HG03378 (cell line): ENCODE measurements at regions not wholly inside any gene's neighbourhood (a gene's known extent, or its start where the extent isn't known, plus 50 kb on each side); places are given as distances from the start of the nearest gene placed in this dataset.

ENCODE experiments used
- ATAC-seq: cut with Tn5 transposase; IDR thresholded peaks from one replicate; pipeline ENCODE4 v1.9.1; 2021; ENCODE audit warnings: mild to moderate bottlenecking, moderate library complexity; ENCODE audit not compliant: unreplicated experiment

DNA sequence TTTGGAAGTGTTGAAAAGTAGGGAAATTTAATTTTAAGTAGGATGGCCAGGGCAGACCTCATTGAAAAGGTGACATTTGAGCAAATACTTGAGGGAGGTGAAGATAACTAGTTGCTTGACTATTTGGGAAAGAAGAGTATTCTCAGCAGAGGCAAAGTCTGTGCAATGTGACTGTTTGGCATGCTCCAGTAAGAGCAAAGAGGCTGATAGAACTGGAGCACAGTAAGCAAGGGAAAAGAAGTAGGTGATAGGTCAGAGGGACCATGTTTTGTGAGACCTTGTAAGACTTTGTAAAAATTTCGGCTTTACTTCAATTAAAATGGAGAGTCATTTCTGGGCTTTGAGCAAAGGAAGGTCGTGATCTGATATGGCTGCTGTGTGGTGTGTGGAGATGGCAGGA, 335.8 kb downstream of the ZIC1 start:
- ATAC-seq, result no peak

DNA sequence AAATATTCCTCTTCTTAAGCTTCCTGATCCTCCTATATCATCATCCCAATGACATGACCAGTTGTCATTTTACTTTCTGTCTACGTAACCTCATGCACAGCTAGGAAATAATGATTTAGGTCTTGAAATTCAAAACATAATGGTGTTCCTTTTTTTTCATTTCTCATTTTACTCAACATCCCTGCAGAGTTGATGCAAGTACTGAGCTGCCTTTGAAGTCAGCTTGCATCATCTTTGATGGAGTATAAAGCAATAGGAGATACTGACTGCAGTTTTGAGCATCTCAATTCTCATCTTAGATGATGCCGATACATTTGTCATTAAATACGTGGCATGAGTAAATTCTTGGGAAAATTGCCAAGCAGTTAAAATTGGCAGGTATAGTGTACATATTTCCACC, 346.1 kb downstream of the ZIC1 start:
- ATAC-seq, result no peak

DNA sequence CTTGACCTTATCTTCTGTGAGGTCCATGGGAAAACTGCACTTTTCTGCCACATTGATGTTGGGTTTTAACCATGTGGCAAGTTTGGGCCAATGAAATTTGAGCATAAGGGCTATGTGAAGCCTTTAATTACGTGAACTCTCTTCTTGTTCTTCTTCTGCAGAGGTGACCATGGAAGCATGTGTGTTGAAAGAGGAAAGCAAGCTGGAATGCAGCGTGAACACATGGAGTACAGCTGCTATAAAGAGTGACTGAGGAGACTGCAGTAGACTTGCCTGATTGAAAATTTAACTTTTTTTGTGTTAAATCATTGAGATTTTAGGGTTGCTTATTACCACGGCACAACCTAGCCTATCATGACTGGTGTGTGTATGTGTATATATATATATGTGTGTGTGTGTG, 347.3 kb downstream of the ZIC1 start:
- ATAC-seq, result no peak

DNA sequence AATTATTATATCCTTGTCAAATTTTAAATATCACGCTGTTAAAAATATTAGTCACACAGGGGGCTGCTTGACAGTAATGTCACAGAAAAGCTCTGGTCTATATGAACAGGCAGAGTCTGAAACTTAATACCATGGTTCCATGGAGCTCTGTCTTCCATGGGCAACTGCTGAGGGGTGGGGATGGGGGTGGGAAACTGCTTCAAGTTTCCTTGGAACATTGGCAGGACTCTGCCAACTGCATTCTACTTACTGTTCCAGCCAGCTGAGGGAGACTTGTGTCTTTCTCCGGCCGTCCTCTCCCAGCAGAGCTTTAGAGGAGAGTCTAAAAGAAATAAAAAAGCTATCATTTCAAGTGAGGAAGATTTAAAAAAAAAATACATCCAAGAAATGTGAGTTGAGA, 348.7 kb downstream of the ZIC1 start:
- no peak for ATAC-seq

DNA sequence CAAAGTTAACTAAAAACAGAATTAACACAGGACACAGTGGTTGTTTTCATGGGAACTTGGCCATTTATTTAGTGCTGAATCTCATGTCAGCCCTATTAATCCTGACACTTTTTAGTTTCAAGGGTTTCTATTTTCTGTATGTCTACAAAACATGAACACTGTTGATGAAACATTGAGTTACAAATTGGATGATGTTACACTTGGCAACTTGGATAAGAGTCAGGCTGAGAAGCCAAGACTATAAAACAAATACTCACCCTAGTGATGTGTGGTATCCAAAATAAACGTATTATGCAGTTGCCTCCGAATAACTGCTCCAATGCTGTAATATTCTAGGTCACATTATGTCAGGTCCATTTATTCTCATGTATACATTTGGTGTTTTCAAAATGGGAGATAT, 349.6 kb downstream of the ZIC1 start:
- no peak for ATAC-seq

DNA sequence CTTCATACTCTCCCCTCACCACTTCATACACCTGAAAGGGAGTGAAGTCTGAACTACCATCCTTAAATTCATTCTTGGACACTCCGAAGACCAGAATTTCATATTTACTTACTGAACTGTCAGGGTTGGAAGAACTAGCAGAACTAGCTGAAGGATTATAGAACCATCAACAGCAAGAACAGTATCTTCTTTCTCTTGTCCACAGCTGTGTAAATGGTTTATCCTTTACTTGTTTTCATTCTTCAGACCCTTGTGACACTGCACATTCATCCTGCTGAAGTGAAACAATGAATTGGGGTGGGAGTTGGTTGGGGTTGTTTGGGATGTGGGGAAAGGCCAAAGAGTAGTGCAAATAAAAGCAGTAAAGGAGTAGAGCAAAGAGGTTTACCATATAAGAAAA, 350.9 kb downstream of the ZIC1 start:
- ATAC-seq, result no peak

DNA sequence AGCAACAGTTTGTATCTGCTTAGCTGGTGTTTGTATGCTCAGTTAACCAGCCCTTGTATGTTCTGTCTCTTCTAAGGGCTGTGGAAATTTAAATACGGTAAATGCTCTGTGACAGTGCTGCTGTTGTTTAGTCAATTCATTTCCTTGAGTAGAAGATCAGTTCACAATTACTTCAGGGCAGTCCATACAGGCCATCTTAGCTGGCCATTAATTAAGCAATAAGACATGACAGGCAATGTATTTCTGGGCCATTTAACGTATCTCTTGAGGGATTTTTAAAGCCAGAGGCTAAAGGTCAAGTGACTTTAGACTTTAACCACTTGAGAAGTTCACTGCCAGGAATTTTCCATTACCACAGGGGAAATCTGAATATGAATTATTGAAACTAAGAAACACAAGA, 351.8 kb downstream of the ZIC1 start:
- ATAC-seq, result no peak

DNA sequence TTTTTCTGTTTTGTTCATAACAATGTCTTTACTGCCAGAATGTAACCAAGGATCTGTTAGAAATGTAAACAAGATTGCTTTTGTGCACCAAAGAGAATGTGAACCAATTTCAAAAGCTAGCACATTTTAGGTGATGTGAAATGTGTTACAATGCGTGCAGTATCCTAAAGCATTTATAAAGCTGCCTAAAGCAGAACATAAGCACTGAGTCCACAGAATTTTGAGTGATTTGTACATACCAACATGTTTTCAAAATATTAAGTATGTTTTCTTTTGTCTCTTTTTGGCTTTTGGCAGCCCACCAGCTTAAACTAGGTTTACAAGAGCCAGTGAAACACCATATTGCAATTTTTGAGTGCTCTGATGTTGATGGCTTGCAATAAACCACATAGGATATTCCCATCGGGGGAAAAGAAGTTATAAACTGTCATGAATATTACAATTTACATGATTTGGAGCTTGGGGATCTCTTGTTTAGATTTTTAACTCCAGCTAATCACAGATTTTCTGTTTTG, 364.0 kb downstream of the ZIC1 start:
- ATAC-seq, result no peak

DNA sequence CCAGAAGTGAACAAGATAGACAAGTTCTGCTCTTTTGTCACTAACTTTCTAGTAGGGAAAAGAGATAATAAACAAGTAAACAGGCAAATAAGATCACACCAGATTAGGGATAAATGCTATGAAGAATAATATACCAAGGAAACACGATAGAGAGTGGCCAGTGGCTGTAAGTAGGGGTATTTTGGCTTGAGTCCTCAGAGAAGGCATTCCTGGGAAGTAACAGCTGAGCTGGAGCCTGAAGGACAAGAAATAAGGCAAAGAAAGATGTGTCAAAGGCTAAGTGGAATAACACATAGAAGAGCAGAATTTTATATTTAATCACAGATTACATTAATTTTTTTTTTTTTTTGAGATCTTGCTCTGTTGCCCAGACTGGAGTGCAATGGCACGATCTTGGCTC, 366.2 kb downstream of the ZIC1 start:
- no peak for ATAC-seq

DNA sequence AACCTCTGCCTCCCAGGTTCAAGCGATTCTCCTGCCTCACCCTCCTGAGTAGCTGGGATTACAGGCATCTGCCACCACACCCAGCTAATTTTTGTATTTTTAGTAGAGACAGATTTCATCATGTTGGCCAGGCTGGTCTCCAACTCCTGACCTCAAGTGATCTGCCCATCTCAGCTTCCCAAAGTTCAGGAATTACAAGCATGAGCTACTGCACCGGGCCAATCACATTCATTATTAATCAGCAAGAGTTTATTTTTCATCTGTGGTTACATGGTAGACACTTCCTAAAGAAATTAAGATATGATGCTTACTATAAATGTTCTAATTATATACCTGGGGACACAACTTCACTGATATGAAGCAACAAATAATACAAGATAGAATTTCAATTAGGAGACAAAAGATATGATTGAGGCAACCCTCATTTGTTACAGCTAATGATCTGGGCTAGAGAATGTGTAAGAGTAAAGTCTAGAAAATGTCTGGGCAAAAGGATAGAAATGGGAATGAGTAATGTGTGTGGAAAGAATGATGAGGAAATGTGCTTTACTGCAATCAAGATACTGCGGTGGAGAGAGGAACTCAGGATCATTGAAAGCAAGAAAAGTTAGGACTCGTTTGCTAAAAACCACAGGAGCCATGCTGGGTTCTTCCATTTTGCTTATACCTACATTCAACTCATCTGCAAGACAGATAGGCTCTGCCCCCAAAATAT, 366.8 kb downstream of the ZIC1 start:
- ATAC-seq, result no peak

DNA sequence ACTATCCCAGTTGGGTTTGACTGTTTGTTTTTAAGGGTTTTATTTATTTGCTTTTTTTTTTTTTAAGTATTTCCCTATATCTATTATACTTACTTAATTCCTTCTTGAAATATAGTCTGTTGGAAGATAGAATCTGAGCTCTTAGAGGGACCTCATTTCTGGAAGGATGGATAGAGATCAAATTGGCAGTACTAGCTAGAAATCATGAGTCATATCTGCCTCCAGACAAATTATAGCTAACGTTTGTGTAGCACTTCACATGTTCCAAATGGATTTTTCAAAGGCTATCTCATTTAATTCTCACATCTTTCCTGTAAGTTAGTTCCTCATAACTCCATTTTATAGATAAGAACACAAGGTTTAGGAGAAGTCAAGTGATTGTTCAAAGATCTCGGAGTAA, 384.7 kb downstream of the ZIC1 start:
- ATAC-seq, result no peak

DNA sequence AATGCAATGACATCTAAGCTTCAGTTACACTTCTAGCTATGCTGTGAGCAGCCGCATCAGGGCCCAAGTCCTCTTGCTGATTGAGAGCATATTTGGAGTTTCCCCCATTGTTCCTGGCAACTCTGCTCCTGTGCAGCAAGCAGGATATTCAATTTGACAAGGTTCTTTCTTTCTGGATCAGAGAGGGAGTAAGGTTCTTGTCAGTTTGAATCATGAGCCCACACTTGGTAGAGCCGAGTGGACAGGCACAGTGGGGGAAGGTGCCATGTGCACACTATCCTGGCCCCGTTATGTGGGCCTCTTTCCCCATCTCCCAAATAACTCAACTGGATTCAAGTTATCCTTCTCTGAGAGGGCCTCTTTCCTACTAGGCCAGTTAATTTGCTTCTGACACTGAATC, 385.4 kb downstream of the ZIC1 start:
- ATAC-seq, result no peak

DNA sequence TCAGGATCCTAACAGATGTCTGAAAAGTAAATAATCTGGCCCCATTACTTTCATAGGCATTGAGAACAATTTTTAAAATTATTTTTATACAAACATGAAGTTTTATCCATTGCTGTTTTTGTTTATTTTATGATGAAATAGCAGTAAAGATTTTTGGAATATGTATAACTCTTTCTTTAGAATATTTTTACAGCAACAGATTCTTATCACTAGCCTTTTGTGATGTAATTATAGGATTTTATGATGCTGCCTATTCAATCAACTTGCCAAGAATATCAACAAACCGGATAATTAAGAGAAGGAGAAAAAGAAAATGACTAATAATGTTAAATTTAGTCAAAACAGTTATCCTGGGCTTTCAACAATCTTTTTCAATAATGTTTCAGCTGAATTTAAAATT, 386.3 kb downstream of the ZIC1 start:
- ATAC-seq, result no peak

DNA sequence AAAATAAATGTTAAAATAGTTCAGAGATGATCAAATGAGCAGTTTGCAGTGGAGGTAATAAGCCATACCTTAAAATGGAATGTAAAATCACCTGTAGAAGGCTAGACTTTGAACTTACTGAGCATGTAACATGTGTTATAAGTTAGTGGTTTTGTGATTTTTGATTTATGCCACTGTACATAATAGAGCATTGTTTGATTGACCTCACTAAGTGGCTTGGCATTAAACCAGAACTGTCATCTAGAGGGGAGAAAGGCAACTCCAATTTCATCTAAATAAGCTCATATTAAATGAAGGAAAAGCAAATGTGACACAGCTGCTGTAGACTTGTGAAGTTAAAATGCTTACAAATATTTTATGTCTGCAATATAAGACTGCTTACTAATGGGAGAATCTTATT, 387.9 kb downstream of the ZIC1 start:
- no peak for ATAC-seq

DNA sequence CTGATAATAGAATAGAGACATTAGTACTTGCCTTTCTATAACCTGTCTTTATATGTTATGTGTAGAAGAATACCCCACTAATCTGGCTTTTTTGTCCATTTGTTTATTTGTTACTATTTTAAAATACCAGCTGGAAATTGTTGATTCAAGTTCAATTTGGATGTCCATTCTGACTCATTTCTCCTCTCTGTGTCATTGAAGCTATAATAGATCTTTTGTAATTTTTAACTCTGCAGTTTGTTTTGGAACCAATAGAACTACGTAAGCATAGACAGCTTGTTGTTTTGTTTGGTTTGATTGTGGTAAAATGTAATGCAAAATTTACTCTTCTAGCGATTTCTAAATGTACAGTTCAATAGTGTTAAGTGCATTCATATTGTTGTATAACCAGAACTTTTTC, 390.4 kb downstream of the ZIC1 start:
- ATAC-seq, result no peak

DNA sequence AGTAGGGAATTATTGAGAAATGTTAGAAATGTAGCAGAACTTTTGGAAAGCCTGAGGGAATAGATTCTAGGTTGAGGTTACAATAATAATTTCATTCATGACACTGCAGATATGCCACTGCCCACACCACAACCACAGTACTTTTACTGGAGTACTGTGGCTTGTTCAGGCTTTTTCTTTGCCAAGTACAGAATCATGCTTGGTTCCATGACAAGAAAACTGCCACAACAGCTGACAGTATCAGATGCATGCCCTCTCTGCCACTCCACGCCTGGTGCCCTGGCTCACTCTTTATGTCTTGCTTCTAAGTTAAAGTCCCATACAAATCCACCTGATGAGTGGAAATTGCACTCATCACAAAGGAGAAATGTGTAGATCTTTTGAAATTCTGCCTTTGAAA, 398.6 kb downstream of the ZIC1 start:
- ATAC-seq, result no peak

DNA sequence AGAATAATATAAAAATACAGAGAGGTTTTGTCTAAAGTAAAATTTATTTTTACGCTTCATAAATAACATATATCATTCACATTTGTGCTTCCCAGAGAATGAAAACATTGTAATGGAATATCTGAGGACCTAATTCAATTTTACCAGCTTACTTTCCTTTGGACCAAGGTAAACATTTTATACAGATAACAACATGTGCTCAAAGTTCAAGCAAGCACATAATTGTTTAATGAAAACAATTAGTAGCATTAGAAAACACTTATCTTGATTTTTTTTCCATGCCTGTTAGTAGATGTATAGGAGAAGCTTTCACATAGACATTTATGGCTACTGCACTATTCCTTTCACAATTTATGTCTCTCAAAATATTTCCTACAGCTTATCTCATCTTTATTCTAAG, 400.0 kb downstream of the ZIC1 start:
- ATAC-seq, result no peak

DNA sequence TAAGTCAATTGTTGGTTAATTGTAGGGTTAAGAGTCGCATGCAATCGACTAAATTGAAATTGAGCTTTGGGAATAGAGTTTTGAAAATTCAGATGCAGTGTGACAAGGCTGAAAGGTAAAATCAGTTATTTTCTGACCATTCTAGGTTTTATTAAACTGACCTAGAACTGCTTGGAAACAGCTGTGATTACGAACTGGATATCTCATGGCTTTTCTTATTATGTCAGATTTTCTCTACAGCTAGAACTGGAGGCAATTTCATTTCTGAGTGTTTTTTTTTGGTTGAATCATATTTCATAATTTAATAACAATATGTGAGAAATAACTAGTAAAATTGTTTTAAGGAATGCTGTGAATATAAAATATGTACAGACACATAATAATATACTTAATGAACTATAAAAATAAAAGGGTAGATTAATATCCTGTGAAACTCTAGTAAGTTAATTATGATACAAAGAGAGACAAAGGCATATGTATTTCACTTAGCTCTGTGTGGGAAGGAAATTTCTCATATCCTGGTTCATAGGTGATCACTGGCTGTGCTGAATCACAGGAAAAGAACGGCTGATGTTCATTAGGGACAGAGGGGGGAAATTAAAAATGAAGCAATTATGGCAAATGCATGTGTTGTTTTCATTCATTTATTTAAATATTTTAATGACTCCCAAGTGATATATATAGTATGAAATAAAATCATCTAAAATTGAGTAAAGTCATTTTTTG, 403.2 kb downstream of the ZIC1 start:
- no peak for ATAC-seq

DNA sequence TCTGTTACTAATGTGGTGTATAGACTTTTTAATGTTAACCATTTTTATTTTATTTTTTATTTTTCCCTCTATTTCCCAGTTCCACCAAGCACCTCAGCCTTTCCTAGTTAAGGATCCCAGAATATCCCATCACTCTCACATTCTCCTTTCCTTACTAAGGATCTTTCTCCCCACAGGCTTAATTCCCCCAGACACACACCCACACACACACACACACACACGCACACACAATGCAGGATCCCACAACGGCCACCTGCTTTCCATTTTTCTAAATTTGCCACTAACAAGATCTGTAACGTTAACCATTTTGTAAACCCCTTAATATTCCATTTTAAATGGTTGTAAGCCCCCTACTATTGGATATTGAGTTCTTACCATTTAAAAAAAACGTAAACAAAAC, 404.1 kb downstream of the ZIC1 start:
- ATAC-seq, result no peak

DNA sequence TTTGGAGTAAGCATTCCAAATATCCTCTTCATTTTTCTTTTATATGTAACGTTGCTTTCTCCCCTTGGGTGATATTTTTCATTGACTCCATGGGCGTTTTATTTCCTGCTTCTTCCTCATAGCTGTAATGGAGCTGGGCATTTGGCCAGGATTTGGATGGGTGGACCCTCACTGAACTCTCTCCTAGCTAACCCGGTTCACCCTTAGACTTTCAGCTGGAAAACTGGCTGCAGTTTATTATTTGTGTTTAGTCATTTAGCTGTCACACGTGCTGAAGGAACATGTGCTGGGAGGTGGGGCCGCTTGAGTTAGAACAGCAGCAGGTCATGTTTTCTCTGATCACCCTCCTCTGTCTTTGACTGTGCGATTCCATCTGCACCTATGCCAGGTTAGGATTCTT, 407.6 kb downstream of the ZIC1 start:
- no peak for ATAC-seq

DNA sequence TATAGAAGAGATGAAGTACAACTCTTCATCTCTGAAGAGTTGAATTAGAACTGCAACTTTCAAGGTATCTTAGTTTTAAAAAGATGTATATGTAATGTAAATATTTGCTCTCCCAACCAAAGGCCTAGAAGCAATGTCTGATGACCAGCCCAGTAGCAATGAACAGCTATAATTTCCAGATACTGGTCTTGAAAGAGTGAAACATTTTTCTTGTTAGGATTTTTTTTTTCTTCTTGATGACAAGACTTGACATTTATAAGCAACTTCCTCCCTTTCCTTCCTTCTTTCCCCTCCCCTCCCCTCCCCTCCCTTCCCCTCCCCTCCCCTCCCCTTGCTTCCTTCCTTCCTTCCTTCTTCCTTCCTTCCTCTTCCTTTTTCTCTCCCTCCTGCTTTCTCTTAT, 423.4 kb downstream of the ZIC1 start:
- ATAC-seq, result no peak

DNA sequence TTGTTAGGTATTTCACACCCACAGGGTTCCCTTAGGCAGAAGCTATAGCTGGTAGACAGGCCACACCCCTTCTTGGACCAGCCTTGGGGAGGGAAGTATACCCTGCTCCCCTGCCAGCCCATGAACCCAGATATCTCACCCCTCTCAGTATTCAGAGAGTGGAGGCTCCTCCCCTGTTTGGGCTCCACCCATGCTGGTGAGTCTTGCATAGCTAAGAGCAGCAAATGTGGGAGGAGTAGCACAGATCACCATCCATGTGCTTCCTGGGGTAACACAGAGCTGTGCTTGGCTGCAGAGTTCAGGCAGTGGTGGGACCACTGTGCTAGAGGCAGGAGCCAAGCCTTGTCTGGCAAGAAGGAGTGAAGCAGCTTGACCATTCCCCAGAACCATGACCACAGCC, 427.2 kb downstream of the ZIC1 start:
- no peak for ATAC-seq

DNA sequence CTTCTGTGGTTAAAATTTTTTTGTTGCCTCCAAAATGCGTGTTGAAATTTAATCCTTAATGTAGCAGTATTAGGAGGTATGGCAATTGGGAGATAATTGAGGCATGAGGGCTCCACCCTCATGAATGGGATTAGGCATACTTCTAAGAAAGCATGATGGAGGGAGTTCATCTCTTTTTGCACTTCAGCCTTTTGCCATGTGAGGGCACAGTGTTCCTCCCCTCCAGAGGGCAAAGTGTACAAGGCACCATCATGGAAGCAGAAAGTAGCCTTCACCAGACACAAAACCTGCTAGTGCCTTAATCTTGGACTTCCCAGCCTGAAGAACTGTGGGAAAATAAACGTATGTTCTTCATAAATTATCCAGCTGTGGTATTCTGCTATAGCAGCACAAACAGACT, 429.5 kb downstream of the ZIC1 start:
- ATAC-seq, result no peak
